Mammary epithelial cell (primary cell): ENCODE measurements at regions not wholly inside any gene's neighbourhood (a gene's known extent, or its start where the extent isn't known, plus 50 kb on each side); places are given as distances from the start of the nearest gene placed in this dataset.

ENCODE experiments used
- CTCF ChIP-seq, 2 donors: IDR thresholded peaks in 1 of 2; conservative IDR thresholded peaks in 1 of 2; 2 replicates each; pipeline ENCODE4 v1.5.1; 2011 to 2012; ENCODE audit warnings: inconsistent platforms in 2 of 2, low read length in 2 of 2, mild to moderate bottlenecking in 2 of 2, control low read depth in 1 of 2, low read depth in 1 of 2; ENCODE audit not compliant: insufficient read depth in 1 of 2; ENCODE audit errors: extremely low read depth in 1 of 2
- EZH2 ChIP-seq: IDR thresholded peaks from 2 replicates; pipeline ENCODE4 v1.6.1; 2012; ENCODE audit warnings: low read length, inconsistent platforms, borderline replicate concordance

- no peak for TF ChIP-seq EZH2
- no peak for TF ChIP-seq CTCF (conservative IDR thresholded peaks at IDR 0.05 in 1 of 2, IDR thresholded peaks at IDR 0.05 in 1 of 2; ENCODE audit: extremely low read depth in 1 of 2, insufficient read depth in 1 of 2, low read depth in 1 of 2, low read length in 2 of 2)
Measured at GRCh38 chr4:20318909-20319277, 67.2 kb downstream of the SLIT2 start.
